ENCODE measurements at regions not wholly inside any gene's neighbourhood (a gene's known extent, or its start where the extent isn't known, plus 50 kb on each side); places are given as distances from the start of the nearest gene placed in this dataset.

GRCh38 chr3:21909096-21909495 lies 158.1 kb upstream of the ZNF385D start:
- intact Hi-C loops (cut with micrococcal nuclease; ENCODE audit: unreplicated experiment) (loop anchor here (1.0 kb wide), 1 partner anchor 11 kb away; no protein-coding TSS in a partner anchor), in situ Hi-C loops (cut with HindIII; ENCODE audit: extremely low pct_ligation_motif_present, low pct_unique_long_range_greater_than_20kb) (no loop called here)
- ATAC-seq (no peak), DNase-seq (ENCODE audit: low spot score) (no peak), FAIRE-seq (no peak)
- Histone ChIP-seq H3K79me2 (ENCODE audit: insufficient read depth, low read length) (no peaks in the 10 kb centered on the region), H4K20me1 (ENCODE audit: insufficient read depth, low read length) (no peaks in the 10 kb centered on the region), H3K36me3 (replicated peaks in 1 of 2; ENCODE audit: control insufficient read depth in 1 of 2, insufficient read depth in 2 of 2, low read length in 2 of 2) (no peaks in the 10 kb centered on the region), H3K9ac (ENCODE audit: insufficient read depth, low read depth, low read length) (no peak overlapping the region), H3K9me3 (ENCODE audit: low read length) (no peaks in the 10 kb centered on the region), H3K27ac (ENCODE audit: extremely low read length, insufficient read depth, low read length) (no peak overlapping the region), H3K4me3 (replicated peaks in 1 of 3; ENCODE audit: insufficient read depth in 1 of 3, low read depth in 2 of 3, low read length in 3 of 3) (no peak overlapping the region), H3K4me1 (ENCODE audit: insufficient read depth, low read length) (no peaks in the 10 kb centered on the region), H3K27me3 (ENCODE audit: control insufficient read depth in 1 of 2, insufficient read depth in 2 of 2, low read length in 2 of 2) (no peaks in the 10 kb centered on the region; a peak in 1 of 5 replicates), H2AFZ (ENCODE audit: low read length) (no peak overlapping the region), H3K4me2 (ENCODE audit: low read depth, low read length) (no peak overlapping the region)
- ChIA-PET CTCF (ENCODE audit: low intra/inter-chr PET ratio, low total read pairs) (no interaction called here), POLR2A (no interaction called here)
- TF ChIP-seq TBX3 (IDR thresholded peaks at IDR 0.05; ENCODE audit: borderline replicate concordance) (no peak), MAFG (CRISPR knock-in tag; IDR thresholded peaks at IDR 0.05) (no peak)
- 50% methylated on average over 3 of the region's 3 CpGs for WGBS (ENCODE audit: low lambda C conversion rate)
- BruUV-seq (replicated peaks): no TSS peak

GRCh38 chr3:21912711-21913110 lies 161.7 kb upstream of the ZNF385D start:
- no peaks in the 10 kb centered on the region for H3K4me1 ChIP-seq (ENCODE audit: insufficient read depth, low read length)
- no peak overlapping the region for H3K27ac ChIP-seq (ENCODE audit: extremely low read length, insufficient read depth, low read length)
- H3K4me3 ChIP-seq (replicated peaks in 1 of 3; ENCODE audit: insufficient read depth in 1 of 3, low read depth in 2 of 3, low read length in 3 of 3): no peak overlapping the region
- no peak for FAIRE-seq
- H3K36me3 ChIP-seq (replicated peaks in 1 of 2; ENCODE audit: control insufficient read depth in 1 of 2, insufficient read depth in 2 of 2, low read length in 2 of 2): no peaks in the 10 kb centered on the region
- no peaks in the 10 kb centered on the region; a peak in 1 of 5 replicates for H3K27me3 ChIP-seq (ENCODE audit: control insufficient read depth in 1 of 2, insufficient read depth in 2 of 2, low read length in 2 of 2)
- H3K79me2 ChIP-seq (ENCODE audit: insufficient read depth, low read length): no peaks in the 10 kb centered on the region
- no peak overlapping the region for H2AFZ ChIP-seq (ENCODE audit: low read length)
- no peaks in the 10 kb centered on the region for H3K9me3 ChIP-seq (ENCODE audit: low read length)
- ChIA-PET POLR2A (no interaction called here), CTCF (ENCODE audit: low intra/inter-chr PET ratio, low total read pairs) (no interaction called here)
- H3K4me2 ChIP-seq (ENCODE audit: low read depth, low read length): no peak overlapping the region
- no peak overlapping the region for H3K9ac ChIP-seq (ENCODE audit: insufficient read depth, low read depth, low read length)
- H4K20me1 ChIP-seq (ENCODE audit: insufficient read depth, low read length): no peaks in the 10 kb centered on the region
- intact Hi-C loops (cut with micrococcal nuclease; ENCODE audit: unreplicated experiment) (no loop called here), in situ Hi-C loops (cut with HindIII; ENCODE audit: extremely low pct_ligation_motif_present, low pct_unique_long_range_greater_than_20kb) (no loop called here)
- WGBS (ENCODE audit: low lambda C conversion rate): 0% methylated on average over 1 of the region's 1 CpG
- no peak for ATAC-seq
- DNase-seq (ENCODE audit: low spot score): no peak
- no TSS peak for BruUV-seq (replicated peaks)
- no peak for TF ChIP-seq PHF5A (CRISPR knock-in tag; IDR thresholded peaks at IDR 0.05; ENCODE audit: low read depth, unreplicated experiment)
- no peak for TF ChIP-seq ARID5B (CRISPR knock-in tag; IDR thresholded peaks at IDR 0.05)
- no peak for TF ChIP-seq DMTF1 (CRISPR knock-in tag; IDR thresholded peaks at IDR 0.05)

Data from HepG2 (cell line).